ENCODE measurements at regions not wholly inside any gene's neighbourhood (a gene's known extent, or its start where the extent isn't known, plus 50 kb on each side); places are given as distances from the start of the nearest gene placed in this dataset.

DNA sequence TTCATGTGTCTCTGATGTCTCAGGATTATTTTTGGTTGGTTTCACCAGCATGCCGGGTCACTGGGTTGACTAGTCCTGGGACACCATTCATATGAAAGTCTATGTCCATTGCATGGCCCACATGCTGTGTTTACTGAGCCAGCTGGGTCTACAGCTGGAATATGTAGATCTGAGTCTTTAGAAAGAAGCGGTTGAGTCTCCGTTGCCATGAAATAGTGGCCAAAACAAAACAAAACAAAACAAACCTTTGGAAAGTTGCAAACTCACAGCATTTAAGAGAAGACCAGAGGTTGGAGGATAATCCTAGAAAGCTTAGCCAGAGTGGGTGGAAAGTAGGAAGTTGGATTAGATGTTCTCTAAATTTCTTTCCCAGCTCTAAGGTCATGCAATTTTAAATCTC, 191.8 kb upstream of the NTM start:
- TF ChIP-seq, protein P1, sequence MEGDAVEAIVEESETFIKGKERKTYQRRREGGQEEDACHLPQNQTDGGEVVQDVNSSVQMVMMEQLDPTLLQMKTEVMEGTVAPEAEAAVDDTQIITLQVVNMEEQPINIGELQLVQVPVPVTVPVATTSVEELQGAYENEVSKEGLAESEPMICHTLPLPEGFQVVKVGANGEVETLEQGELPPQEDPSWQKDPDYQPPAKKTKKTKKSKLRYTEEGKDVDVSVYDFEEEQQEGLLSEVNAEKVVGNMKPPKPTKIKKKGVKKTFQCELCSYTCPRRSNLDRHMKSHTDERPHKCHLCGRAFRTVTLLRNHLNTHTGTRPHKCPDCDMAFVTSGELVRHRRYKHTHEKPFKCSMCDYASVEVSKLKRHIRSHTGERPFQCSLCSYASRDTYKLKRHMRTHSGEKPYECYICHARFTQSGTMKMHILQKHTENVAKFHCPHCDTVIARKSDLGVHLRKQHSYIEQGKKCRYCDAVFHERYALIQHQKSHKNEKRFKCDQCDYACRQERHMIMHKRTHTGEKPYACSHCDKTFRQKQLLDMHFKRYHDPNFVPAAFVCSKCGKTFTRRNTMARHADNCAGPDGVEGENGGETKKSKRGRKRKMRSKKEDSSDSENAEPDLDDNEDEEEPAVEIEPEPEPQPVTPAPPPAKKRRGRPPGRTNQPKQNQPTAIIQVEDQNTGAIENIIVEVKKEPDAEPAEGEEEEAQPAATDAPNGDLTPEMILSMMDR (IDR thresholded peaks at IDR 0.05) = no peak
- no peak for TF ChIP-seq POLR2A (IDR thresholded peaks at IDR 0.05)
- TF ChIP-seq POLR2AphosphoS5 (IDR thresholded peaks at IDR 0.05) = no peak
- TF ChIP-seq EP300 (IDR thresholded peaks at IDR 0.05) = no peak

All from stomach (tissue), 4 donors.